ENCODE measurements at regions not wholly inside any gene's neighbourhood (a gene's known extent, or its start where the extent isn't known, plus 50 kb on each side); places are given as distances from the start of the nearest gene placed in this dataset.
"Not testable (repeated sequence)": the region's sequence is repeated elsewhere in the genome, so short reads cannot be mapped to it uniquely, and the experiment has no call there.

- FAIRE-seq = no peak
Observed at GRCh38 chr5:26535215-26535614, 503.2 kb downstream of the CDH9 start.

- no peak for FAIRE-seq
Observed at GRCh38 chr5:26530305-26530704, 508.1 kb downstream of the CDH9 start.

GRCh38 chr5:26519245-26519644 is 519.1 kb downstream of the CDH9 start:
- FAIRE-seq = no peak

- no peak for FAIRE-seq
Observed at GRCh38 chr5:26518065-26518464, 520.3 kb downstream of the CDH9 start.

GRCh38 chr5:26498972-26499371 is 539.4 kb downstream of the CDH9 start:
- no peak for FAIRE-seq

GRCh38 chr5:26495437-26495836 is 542.9 kb downstream of the CDH9 start:
- FAIRE-seq = no peak

GRCh38 chr5:26492906-26493459 is 545.4 kb downstream of the CDH9 start:
- no peak for FAIRE-seq

- no peak for FAIRE-seq
Observed at GRCh38 chr5:26487553-26487952, 550.8 kb downstream of the CDH9 start.

GRCh38 chr5:26486631-26487030 is 551.8 kb downstream of the CDH9 start:
- no peak for FAIRE-seq

GRCh38 chr5:26485146-26485860 is 553.1 kb downstream of the CDH9 start:
- FAIRE-seq = not testable (repeated sequence)

GRCh38 chr5:26482810-26483375 is 555.5 kb downstream of the CDH9 start:
- FAIRE-seq = no peak

GRCh38 chr5:26482076-26482809 is 556.1 kb downstream of the CDH9 start:
- FAIRE-seq = no peak

- FAIRE-seq = no peak
Observed at GRCh38 chr5:26470439-26470838, 567.9 kb downstream of the CDH9 start.

GRCh38 chr5:26439121-26439520 is 599.3 kb downstream of the CDH9 start:
- FAIRE-seq = no peak

- no peak for FAIRE-seq
Observed at GRCh38 chr5:26434688-26435087, 603.7 kb downstream of the CDH9 start.

- FAIRE-seq = no peak
Observed at GRCh38 chr5:26432386-26432785, 606.0 kb downstream of the CDH9 start.

GRCh38 chr5:26430323-26430722 is 608.1 kb downstream of the CDH9 start:
- FAIRE-seq = no peak

GRCh38 chr5:26427281-26427680 is 611.1 kb downstream of the CDH9 start:
- FAIRE-seq = no peak

GRCh38 chr5:26419987-26420386 is 618.4 kb downstream of the CDH9 start:
- peak; percentile 68 for FAIRE-seq

GRCh38 chr5:26416911-26417310 is 621.5 kb downstream of the CDH9 start:
- no peak for FAIRE-seq

- FAIRE-seq = no peak
Observed at GRCh38 chr5:26415987-26416779, 622.2 kb downstream of the CDH9 start.

GRCh38 chr5:26390608-26391007 is 647.8 kb downstream of the CDH9 start:
- FAIRE-seq = no peak

- no peak for FAIRE-seq
Observed at GRCh38 chr5:26388976-26389375, 649.4 kb downstream of the CDH9 start.
